ENCODE measurements at regions not wholly inside any gene's neighbourhood (a gene's known extent, or its start where the extent isn't known, plus 50 kb on each side); places are given as distances from the start of the nearest gene placed in this dataset.

DNA sequence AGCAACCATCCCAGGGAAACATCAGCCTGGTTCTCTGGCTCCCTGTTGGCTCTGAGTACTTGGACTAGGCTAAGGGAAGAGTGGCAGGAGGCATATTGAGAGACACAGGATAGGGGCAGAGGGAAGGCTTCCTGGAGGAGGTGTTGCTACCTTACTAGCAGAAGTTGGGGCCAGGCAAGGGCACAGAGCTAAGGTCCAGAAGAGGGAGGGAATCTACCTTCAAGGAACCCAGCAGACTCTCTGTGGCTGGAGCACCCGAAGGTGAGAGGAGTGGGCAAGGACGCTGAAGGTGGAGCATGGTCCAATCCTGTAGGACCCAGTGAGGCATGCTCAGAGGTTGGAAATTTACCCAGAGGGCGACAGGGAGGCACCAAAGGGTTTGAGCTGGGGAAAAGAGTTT, 191.9 kb downstream of the TFAP2C start:
- ATAC-seq (no peak), DNase-seq (no peak)
- Mint-ChIP-seq H3K27ac (no peak overlapping the region), H3K27me3 (peaks cover 7% of the 10 kb centered on the region), H3K9me3 (peaks cover 2% of the 10 kb centered on the region), H3K4me3 (no peak overlapping the region), H3K36me3 (ENCODE audit: low read depth) (no peaks in the 10 kb centered on the region), H3K4me1 (ENCODE audit: low read depth) (no peaks in the 10 kb centered on the region)
- ChIA-PET CTCF (no interaction called here), POLR2A (no interaction called here)
- TF ChIP-seq, protein P1, sequence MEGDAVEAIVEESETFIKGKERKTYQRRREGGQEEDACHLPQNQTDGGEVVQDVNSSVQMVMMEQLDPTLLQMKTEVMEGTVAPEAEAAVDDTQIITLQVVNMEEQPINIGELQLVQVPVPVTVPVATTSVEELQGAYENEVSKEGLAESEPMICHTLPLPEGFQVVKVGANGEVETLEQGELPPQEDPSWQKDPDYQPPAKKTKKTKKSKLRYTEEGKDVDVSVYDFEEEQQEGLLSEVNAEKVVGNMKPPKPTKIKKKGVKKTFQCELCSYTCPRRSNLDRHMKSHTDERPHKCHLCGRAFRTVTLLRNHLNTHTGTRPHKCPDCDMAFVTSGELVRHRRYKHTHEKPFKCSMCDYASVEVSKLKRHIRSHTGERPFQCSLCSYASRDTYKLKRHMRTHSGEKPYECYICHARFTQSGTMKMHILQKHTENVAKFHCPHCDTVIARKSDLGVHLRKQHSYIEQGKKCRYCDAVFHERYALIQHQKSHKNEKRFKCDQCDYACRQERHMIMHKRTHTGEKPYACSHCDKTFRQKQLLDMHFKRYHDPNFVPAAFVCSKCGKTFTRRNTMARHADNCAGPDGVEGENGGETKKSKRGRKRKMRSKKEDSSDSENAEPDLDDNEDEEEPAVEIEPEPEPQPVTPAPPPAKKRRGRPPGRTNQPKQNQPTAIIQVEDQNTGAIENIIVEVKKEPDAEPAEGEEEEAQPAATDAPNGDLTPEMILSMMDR (IDR thresholded peaks at IDR 0.05), result no peak
- intact Hi-C loops (cut with micrococcal nuclease), result no loop called here

DNA sequence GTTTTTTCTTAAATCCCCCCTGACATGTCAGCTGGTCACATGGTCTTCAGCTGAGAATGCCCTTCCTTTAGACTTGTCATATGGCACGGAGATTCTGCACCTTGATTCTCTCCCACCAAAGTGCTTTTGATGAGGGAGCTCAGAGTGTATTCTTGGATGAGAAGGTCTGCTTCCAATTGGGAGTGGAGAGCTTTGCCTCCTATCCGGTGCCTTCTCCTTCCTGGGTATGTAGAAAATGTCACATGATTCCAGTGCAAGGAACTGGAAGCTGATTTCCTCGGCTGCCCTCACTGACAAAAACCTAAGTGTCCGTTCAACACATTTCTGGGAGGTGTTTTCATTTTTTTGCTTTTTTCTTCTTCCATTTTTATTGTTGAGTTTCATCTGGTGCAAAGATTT, 197.2 kb downstream of the TFAP2C start:
- Mint-ChIP-seq H3K36me3 (ENCODE audit: low read depth) (no peaks in the 10 kb centered on the region), H3K9me3 (no peaks in the 10 kb centered on the region), H3K4me1 (ENCODE audit: low read depth) (no peaks in the 10 kb centered on the region), H3K27me3 (peaks cover 22% of the 10 kb centered on the region), H3K27ac (no peak overlapping the region), H3K4me3 (no peak overlapping the region)
- POLR2A ChIA-PET, result no interaction called here
- no peak for ATAC-seq
- DNase-seq, result no peak
- intact Hi-C loops (cut with micrococcal nuclease), result no loop called here
- CTCF ChIA-PET, result no interaction called here
- TF ChIP-seq, protein P1 (IDR thresholded peaks at IDR 0.05), result no peak

DNA sequence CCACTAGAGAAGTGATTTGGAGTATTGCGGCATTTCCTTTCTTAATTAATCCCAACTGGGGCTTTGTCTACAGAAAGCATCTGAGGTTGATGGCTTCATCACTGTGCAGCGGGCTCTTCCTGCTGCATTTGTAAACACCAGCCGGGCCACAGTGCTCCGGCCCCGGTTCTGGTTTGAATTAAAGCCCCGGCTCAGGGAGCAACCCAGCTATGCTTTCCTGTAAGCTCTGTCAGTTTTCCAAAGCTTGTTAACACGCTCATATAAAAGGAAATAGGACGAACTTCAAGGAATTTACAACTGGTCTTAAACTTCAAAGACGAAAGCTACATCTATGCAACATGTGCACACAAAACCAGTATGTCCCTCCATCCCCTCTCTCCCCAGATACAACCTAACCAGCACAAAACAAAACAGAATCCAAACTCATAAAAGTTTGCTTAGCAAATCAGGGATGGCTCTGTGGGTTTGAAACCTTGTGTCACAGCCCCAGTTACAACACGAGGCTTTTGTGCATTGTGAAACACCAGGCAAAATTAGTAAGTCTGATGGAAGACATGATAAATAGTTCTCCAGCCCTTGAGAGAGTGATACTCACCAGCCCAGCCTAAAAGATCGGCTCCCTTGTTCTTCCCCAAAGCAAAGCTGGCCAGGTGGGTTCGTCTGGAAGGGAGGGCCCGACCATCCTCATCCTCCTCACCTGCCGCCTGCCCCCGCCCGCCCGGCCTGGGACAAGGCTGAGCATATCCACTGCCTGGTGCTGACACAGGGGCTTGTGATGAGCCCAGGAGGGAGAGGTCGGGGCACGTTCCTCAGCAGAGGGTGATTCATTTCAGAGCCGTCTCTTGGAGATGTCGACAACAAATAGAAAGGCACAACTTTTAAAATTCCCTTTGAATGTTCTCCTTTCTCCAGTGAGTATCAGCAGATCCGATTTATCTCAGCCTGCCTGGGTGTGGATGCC, 197.9 kb downstream of the TFAP2C start:
- Mint-ChIP-seq H3K27ac (no peak overlapping the region), H3K36me3 (ENCODE audit: low read depth) (no peaks in the 10 kb centered on the region), H3K4me1 (ENCODE audit: low read depth) (no peaks in the 10 kb centered on the region), H3K27me3 (peaks cover 23% of the 10 kb centered on the region), H3K4me3 (no peak overlapping the region), H3K9me3 (no peaks in the 10 kb centered on the region)
- TF ChIP-seq, protein P1 (IDR thresholded peaks at IDR 0.05), result no peak
- intact Hi-C loops (cut with micrococcal nuclease), result no loop called here
- no peak for ATAC-seq
- ChIA-PET CTCF (no interaction called here), POLR2A (no interaction called here)
- no peak for DNase-seq

DNA sequence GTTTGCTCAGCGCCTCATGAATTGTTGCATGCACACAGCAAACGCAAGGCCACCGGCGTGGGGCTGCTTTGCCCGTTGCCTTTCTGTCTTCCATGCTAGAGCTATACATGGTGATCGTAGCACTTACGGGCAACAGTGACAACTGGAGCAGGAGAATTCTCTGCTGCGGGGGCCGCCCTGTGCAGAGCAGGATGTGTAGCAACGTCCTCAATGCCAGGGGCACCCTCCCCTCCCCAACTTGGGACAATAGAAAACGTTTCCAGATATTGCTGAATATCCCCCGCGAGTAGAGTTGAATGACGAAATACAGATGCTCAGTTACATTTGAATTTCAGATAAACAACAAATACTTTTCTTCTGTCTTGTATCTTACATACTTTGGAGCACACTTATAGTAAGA, 198.7 kb downstream of the TFAP2C start:
- intact Hi-C loops (cut with micrococcal nuclease), result no loop called here
- Mint-ChIP-seq H3K36me3 (ENCODE audit: low read depth) (no peaks in the 10 kb centered on the region), H3K27ac (no peak overlapping the region), H3K27me3 (peaks cover 22% of the 10 kb centered on the region), H3K9me3 (no peaks in the 10 kb centered on the region), H3K4me3 (no peak overlapping the region), H3K4me1 (ENCODE audit: low read depth) (no peaks in the 10 kb centered on the region)
- no peak for DNase-seq
- ChIA-PET POLR2A (no interaction called here), CTCF (no interaction called here)
- ATAC-seq, result no peak
- TF ChIP-seq, protein P1 (IDR thresholded peaks at IDR 0.05), result no peak

DNA sequence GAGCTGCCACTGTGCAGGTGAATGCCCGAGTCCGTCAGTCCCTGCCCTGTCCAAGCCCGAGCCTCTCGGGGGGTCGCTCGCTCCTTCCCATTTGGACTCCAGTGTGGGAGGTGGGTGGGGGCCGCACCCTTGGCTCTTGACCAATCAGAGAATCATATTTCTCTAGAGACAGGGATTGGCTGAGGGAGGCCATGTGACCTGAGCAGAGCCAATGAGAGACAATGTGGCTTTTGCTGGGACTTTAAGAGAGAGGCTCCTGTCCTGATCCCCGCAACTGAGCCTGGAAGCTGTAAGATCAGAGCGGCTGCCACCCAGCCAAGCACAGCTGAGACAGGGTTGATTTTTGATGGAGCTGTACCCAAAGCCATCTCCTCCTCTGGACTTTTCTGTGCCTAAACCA, 199.3 kb downstream of the TFAP2C start:
- POLR2A ChIA-PET, result interaction anchor here (0.6 kb wide), 1 partner anchor 15 kb away, joined by 4 read pairs; no protein-coding TSS in a partner anchor
- TF ChIP-seq, protein P1 (IDR thresholded peaks at IDR 0.05), result no peak
- intact Hi-C loops (cut with micrococcal nuclease), result no loop called here
- Mint-ChIP-seq H3K36me3 (ENCODE audit: low read depth) (no peaks in the 10 kb centered on the region), H3K9me3 (no peaks in the 10 kb centered on the region), H3K27me3 (peaks cover 22% of the 10 kb centered on the region), H3K27ac (no peak overlapping the region), H3K4me3 (no peak overlapping the region), H3K4me1 (ENCODE audit: low read depth) (no peaks in the 10 kb centered on the region)
- CTCF ChIA-PET, result no interaction called here
- no peak for DNase-seq
- ATAC-seq, result no peak
